Renal cortex interstitium (tissue), 11 donors: ENCODE measurements at regions not wholly inside any gene's neighbourhood (a gene's known extent, or its start where the extent isn't known, plus 50 kb on each side); places are given as distances from the start of the nearest gene placed in this dataset.
"Not testable (repeated sequence)": the region's sequence is repeated elsewhere in the genome, so short reads cannot be mapped to it uniquely, and the experiment has no call there.

Experiments
- DNase-seq, 11 donors: peaks; one replicate each; pipeline ENCODE4 v3.0.0-alpha.2; 2013; ENCODE audit warnings: low read depth in 9 of 11, low spot score in 4 of 11; ENCODE audit errors: extremely low read depth in 1 of 11

DNA sequence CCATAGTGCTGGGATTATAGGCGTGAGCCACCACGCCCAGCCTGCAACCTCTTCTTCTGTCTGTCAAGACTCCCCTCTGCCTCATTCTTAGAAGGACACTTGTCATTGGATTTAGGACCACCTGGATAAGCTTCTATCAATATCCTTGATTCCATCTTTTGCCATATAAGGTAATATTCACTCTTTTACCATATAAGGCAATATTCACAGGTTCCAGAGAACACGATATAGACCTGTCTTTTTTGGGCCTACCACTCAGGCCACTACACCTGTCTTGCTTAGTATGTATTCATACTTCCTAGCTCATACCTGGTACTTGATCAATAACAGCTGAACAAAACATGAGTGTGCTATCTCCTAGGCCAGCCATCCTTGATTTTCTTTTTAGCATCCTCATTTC, 149.2 kb upstream of the TOX3 start:
- no peak for DNase-seq

DNA sequence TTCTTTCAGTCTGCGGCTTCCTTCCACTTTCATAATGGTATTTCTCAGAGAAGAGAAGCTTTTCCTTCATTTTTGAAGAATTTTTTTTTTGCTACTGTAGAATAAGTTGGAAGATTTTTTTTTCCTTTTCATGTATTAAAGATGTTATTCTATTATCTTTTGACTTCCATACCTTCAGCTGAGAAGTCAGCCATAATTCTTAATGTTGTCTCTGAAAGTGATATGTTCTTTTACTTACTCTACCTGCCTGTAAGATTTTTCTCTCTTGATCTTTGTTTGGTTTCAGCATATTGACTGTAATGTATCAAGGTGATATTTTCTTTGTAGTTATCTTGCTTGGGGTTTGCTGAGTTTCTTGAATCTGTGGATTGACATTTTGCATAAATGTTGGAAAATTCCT, 143.5 kb upstream of the TOX3 start:
- DNase-seq = no peak

DNA sequence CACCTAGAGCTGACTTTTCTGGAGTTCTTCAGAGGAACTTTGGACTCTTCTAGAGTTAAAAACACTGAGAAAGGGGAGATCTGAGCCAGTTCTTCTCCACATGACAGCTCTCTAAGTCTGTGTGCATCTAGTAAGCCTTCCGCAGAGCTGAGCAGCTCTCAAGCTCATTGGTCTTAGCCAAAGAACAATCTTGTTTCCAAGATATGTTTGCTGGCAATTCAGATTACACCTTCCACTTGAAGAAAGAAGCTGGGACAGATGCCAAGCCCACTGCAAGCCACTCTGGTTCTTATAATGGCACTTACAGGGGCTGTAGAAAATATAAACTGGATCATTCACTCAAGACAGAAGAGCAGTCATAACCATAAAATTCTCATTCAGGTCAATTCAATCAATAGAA, 134.1 kb upstream of the TOX3 start:
- no peak for DNase-seq

DNA sequence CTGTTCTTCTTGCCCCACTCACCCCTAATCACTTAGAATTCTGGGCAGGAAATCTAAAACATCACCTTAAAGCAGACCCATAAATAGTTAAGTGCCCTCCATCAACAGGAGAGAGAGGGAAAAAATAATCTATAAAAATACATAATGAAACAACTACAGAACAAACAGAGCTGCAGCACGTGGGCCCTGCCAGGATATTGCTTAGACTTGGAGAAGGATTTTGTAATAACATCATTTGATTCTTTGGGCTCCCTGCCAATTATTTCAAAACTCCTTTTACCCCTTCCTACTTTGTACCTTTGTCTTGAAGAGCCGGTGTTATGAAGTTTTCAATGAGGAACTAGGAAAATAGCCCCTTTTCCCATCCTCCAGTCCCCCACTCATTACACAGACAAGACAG, 130.6 kb upstream of the TOX3 start:
- no peak for DNase-seq

DNA sequence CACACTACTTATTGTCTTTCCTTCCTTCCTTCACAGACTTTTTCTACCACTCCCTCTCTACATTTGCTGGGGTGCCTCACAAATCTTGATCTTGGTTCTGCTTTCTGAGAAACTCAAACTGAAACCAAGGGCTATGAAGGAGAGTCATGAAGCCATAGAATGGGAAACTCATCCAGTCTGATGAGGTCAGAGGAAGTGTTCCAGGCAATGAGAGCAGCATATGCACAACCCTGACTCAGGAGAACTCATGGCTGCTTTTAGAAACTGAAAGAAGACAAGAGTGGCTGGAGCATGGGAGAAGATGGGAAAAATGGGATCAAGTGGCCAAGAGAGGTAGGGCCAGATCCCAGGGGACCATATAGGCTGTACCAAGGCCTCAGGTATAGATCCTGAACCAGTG, 130.0 kb upstream of the TOX3 start:
- no peak for DNase-seq

DNA sequence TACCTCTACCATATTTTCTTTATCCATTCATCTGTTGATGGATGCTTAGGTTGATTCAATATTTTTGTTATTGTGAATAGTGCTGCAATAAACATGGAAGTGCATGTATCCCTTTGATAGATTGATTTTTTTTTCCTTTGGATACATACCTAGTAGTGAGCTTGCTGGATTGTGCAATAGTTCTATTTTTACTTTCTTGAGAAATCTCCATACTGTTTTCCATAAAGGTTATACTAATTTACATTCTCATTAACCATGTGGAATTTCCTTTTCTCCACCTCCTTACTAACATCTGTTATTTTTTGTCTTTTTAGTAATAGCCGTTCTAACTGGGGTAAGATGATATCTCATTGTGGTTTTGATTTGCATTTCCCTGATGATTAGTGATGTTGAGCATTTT, 124.6 kb upstream of the TOX3 start:
- DNase-seq = no peak

DNA sequence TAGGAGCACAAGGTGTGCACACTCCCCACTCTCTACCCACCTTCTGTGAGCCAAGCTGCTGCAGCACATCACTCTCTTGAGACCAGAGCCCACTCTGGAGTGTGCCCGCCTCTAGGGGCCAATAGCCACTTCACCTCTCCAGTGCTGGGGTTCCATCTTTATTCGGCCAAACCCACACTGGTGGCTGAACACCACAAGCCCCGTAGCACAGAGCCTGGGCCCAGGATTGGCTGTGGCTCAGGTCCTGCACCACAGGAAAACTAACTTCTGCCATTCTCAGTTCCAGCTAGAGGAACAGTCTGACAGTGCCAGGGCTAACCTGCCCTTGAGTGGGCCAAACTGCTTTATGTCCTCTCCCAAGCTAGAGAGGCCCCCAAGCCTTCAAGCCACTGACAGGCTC, 111.0 kb upstream of the TOX3 start:
- DNase-seq = no peak

DNA sequence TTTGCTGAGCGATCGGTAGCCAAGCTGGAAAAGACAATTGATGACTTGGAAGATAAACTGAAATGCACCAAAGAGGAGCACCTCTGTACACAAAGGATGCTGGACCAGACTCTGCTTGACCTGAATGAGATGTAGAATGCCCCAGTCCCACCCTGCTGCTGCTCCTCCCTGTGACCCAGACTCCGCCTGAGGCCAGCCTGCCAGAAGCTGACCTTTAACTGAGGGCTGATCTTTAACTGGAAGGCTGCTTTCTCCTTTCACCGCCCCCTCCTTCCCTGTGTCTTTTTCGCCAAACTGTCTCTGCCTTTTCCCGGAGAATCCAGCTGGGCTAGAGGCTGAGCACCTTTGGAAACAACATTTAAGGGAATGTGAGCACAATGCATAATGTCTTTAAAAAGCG, 109.0 kb upstream of the TOX3 start:
- DNase-seq = not testable (repeated sequence)

DNA sequence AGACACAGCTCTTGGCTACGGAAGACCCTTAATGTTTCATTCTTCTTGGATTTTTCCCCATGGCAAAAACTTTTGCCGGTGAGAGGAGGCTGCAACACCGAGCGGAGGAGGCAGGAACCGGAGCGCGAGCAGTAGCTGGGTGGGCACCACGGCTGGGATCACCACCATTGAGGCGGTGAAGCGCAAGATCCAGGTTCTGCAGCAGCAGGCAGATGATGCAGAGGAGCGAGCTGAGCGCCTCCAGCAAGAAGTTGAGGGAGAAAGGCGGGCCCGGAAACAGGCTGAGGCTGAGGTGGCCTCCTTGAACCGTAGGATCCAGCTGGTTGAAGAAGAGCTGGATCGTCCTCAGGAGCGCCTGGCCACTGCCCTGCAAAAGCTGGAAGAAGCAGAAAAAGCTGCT, 108.2 kb upstream of the TOX3 start:
- not testable (repeated sequence) for DNase-seq

DNA sequence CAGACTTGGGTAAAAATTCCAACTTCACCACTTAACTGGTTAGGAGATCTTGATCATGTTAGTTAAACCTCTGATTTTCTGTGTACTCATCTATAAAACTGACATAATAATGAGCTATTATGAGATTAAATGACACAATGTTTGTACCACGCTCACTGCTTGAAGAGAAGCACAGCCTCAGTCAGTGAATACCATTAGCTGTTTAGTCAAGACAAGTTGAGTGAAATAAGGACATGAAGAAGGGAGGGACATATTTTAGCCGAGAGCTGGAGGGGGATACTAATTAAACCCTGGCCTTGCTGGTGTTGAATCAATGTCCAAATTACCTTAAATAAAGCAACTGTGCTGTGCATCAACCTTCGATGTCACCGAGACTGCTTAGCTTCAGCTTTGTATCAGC, 105.1 kb upstream of the TOX3 start:
- DNase-seq = no peak

DNA sequence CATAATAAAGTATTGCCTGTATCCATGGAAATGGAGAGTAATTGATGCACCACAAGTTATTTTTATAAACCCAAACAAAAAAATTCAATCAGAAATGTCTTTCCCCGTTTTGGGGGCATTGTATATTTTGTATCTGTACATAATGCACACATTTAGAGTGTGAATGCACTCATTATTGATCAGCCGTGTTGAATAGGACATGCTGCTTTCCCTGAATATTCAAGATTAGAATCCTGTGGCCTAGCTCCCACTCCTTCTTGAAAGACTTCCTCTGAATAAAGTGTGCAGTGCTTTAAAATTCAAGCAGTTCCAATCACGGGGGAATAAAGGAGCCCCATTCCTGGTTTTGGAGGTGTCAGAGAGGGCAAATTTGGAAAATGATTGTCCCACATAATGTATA, 103.8 kb upstream of the TOX3 start:
- no peak for DNase-seq

DNA sequence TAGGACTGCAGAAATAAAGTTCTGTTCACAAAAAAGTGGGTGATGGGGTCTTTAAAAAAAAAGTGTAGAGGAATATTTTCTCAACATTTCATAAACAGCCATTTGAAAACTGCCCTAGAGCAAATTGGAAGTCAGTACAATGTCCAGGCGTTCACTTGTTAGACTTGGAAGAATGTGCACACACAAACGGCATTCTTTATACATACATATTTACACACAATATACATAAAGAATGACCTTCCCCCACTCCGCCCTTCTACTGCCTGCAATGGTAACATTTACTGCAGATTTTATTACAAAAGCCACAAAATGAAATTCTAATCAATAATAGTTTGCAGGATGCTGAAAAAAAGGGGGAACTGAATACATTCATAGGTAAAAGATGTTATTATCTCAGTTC, 103.4 kb upstream of the TOX3 start:
- no peak for DNase-seq

DNA sequence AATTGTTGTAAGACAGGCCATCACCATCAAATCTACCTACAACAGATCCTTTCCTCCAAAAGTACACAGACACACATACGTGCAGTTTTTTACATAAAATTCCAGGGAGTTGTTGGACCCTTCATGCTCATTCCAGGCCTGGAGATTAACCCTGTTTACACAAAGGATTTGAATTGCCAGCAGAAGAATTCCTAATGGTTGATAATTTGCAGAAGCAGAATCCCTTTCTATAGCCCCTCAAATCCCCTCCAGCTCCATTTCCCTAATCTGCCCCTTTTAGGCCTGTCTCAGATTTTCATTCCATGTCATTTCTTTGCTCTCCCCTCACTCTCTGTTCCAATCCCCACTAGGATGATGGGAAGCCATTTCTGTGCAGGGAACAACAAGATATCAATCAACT, 102.9 kb upstream of the TOX3 start:
- DNase-seq = no peak

DNA sequence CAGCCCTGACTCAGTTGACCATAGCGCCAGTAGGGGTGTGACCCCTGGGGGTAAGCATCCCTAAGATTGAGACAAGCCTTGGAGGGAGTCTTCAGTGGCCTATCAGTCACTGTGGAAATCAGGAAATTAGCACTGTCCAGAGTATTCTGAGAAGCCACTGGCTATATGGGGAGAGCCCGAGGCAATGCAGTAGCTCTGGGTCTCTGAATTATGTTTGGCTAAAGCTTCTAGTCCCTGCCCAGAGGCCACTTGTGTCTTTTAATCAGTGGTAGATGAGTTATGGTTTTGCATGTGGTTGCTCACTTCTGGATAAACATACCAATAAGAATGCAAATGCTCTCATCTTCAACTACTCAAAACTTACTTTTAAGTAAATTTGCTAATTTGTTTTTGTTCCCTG, 100.6 kb upstream of the TOX3 start:
- DNase-seq = no peak

DNA sequence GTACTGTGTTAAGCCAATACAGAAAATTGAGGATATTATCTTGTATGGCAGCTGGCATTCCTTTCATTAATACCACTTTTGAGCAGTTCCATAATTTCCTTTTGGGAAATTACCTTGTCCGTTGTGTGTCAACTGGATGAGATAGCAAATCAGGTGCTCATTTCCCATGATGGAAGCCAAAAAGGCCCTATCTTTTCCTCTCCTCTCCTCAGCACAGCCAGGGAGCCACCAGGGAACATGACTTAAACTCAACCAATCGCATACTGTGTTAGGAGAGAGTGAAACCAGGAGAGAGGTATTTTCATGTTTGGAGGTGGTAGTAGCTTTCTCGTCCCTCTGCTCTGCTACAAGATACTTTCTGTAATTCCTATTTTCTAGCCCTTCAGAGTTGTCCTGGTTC, 96.1 kb upstream of the TOX3 start:
- DNase-seq = no peak

DNA sequence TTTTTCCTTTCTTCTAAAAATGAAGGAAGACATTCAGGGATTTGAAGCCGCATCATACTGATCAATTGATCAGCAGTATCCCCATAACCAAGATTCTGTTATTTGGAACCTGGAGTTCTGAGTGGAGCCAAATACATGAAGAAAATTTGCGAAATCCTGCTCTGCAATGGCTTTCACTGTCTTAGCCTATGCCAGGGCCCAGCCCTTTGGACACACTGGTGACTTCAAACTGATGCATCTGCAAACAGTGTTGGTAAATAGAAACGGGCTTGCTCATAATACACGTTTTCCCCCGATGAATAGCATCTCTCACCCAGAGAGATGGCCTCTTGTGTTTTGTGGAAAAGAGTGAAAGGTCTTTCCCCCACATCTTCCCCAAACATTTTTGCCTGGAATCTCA, 87.6 kb upstream of the TOX3 start:
- DNase-seq = no peak

DNA sequence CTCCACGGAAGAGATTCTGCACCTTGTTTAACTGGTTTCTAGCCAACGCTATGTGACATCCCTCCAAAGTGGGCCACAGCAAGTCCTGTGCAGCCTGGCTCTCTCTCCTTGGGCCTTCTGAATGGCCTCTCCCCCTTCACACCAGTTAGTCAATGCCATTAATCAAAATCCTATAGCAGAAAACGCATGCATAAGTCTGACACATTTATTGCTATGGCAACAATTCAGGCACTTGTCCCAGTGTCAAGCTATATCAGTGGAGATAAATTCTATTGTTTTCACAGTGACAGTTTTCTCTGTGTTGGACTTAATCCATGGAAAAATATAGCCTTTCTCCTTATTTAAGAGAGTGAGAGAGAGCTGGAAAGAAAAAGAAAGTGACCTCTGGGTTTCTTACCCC, 87.2 kb upstream of the TOX3 start:
- DNase-seq = peak in 7 of 11 donors; percentile 6 to 40 (median 20)

DNA sequence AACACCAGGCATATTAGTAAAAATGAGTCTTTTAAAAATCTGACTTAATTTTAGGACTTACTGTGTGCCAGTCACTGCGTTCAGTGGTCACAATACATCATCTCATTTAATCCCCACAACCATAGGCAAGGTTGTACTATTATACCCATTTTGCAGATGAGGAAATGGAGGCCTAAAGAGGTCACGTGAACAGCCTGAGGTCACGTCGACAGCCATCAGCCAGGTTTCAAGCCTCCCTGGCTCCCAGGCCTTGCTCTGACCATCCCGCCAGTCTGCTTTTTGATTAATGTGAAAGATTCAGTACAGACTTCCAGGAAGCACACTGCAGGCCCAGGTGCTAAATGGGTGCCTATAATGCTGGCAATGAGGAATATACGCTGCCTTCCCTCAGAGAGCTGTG, 86.3 kb upstream of the TOX3 start:
- DNase-seq = no peak

DNA sequence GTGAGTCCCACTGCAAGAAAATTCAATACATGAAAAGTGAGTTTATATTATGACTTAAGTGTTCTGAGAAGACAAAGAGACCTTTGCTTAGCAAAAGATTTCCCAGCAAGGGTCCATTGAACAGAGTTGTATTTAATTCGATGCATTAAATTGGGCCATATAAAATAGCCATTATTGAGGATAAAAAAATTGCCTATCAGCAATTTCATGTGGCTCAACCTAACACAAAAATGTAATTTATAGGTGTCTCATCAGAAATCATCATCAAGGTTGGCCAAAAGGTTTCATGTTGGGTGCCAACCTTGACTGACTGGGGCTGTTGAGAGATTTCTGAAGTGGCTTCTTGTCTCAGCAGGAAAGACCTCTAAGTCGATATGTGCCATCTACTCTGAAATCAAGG, 84.8 kb upstream of the TOX3 start:
- no peak for DNase-seq

DNA sequence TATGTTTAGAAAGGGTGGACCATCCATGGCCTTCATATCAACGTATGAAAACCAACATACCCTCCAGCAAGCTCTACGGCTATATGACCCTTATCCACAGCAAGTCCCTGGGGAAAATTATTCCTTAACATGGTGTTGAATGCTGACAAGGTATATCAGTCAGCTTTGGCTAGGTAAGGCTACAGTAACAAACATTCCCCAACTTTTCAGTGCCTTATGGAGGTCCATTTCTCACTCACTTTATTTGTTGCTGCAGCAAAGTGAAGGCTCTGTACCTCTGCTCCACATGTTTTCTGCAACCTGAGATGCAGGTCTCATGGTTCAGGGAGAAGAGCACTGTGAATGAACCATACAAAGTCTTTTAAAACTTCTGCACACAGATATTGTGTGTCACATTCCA, 83.8 kb upstream of the TOX3 start:
- no peak for DNase-seq

DNA sequence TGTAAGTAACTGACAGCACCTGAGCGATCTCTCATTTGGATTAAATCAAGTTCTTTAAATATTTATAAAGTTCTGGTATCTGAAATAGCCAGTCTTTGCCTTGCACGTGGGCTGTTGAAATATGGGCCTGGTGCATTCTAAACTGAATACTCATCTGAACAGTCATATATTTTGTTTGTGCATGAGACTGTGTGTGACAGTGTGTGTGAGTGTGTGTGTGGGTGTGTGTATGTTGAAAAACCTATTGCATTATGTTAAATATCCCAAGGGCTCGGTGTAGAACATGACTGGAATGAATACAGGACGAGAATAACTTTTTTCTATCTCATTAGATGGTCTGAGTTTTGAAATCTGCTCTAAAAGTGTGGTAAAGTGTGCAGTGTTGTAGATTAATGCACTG, 82.4 kb upstream of the TOX3 start:
- DNase-seq = no peak

DNA sequence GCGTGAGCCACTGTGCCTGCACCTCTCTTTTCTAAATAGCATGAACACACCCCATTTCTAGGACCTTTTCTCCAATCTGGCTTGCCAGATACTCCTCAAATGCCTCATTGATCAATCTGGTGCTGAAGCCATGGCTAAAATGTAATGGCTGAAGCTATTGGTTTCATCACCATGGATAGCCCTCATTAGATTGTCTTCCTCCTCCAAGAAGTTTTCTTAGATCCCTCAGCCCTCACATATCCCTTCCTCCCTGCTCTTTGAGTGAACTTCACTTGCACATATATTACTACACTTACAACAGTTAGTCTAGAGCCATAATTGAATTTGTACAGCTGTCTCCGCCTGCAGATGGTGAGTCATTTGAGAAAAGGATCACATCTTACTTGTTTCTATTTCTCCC, 77.9 kb upstream of the TOX3 start:
- no peak for DNase-seq
